CD14-positive monocyte (primary cell): ENCODE measurements at regions not wholly inside any gene's neighbourhood (a gene's known extent, or its start where the extent isn't known, plus 50 kb on each side); places are given as distances from the start of the nearest gene placed in this dataset.

Experiments
- DNase-seq, 3 donors: peaks; one replicate each; pipeline ENCODE4 v3.0.0-alpha.2; 2011 to 2022
- H2AFZ ChIP-seq: 2 replicates; pipeline ENCODE4 v1.6.0; 2012; ENCODE audit warnings: mild to moderate bottlenecking, low read depth, low read length, inconsistent platforms; ENCODE audit not compliant: insufficient read depth, poor library complexity, severe bottlenecking
- H3K27ac ChIP-seq, 2 donors: 1 replicate in 1 of 2; 2 replicates in 1 of 2; pipeline ENCODE4 v1.5.1; 2012 to 2013; ENCODE audit warnings: low read length in 2 of 2, control low read depth in 1 of 2, inconsistent platforms in 1 of 2, low read depth in 1 of 2, mild to moderate bottlenecking in 1 of 2
- H3K27me3 ChIP-seq, 2 donors: one replicate each; pipeline versions ENCODE4 v1.6.0 to v1.6.1; 2011 to 2013; ENCODE audit warnings: low read length in 2 of 2; ENCODE audit not compliant: control insufficient read depth in 2 of 2, insufficient read depth in 2 of 2
- H3K36me3 ChIP-seq, 2 donors: replicated peaks in 1 of 2; 1 replicate in 1 of 2; 2 replicates in 1 of 2; pipeline versions ENCODE4 v1.5.1 to v1.6.1; 2012 to 2013; ENCODE audit warnings: low read length in 2 of 2, control low read depth in 1 of 2, inconsistent platforms in 1 of 2, mild to moderate bottlenecking in 1 of 2; ENCODE audit not compliant: insufficient read depth in 2 of 2, control insufficient read depth in 1 of 2
- H3K4me1 ChIP-seq, 2 donors: 1 replicate in 1 of 2; 2 replicates in 1 of 2; pipeline versions ENCODE4 v1.5.1 to v1.6.1; 2012 to 2013; ENCODE audit warnings: low read length in 2 of 2, control low read depth in 1 of 2, inconsistent platforms in 1 of 2, mild to moderate bottlenecking in 1 of 2, moderate library complexity in 1 of 2; ENCODE audit not compliant: insufficient read depth in 2 of 2, control insufficient read depth in 1 of 2
- H3K4me2 ChIP-seq: replicated peaks from 2 replicates; pipeline ENCODE3; 2012; ENCODE audit warnings: low read length, moderate library complexity, mild to moderate bottlenecking; ENCODE audit not compliant: poor library complexity, severe bottlenecking; ENCODE audit errors: extremely low read depth
- H3K4me3 ChIP-seq, 3 experiments: fragments of 200-600 bp in 1 of 3; sonication (generic) in 1 of 3; replicated peaks in 1 of 3; 1 replicate in 2 of 3; 2 replicates in 1 of 3; pipeline ENCODE4 v1.5.1; 2011 to 2013; ENCODE audit warnings: low read length in 3 of 3, mild to moderate bottlenecking in 3 of 3, control low read depth in 2 of 3, low read depth in 2 of 3, inconsistent platforms in 1 of 3, moderate library complexity in 1 of 3
- H3K79me2 ChIP-seq: 2 replicates; pipeline ENCODE4 v1.6.0; 2012; ENCODE audit warnings: mild to moderate bottlenecking, control low read depth, inconsistent platforms, low read length, moderate library complexity; ENCODE audit not compliant: insufficient read depth
- H3K9ac ChIP-seq: 2 replicates; pipeline ENCODE4 v1.6.0; 2017; ENCODE audit warnings: low read length, mild to moderate bottlenecking; ENCODE audit not compliant: insufficient read depth, poor library complexity, severe bottlenecking
- H3K9me3 ChIP-seq, 2 donors: replicated peaks in 1 of 2; 1 replicate in 1 of 2; 2 replicates in 1 of 2; pipeline versions ENCODE4 v1.5.1 to v1.6.1; 2012 to 2013; ENCODE audit warnings: low read length in 2 of 2, control low read depth in 1 of 2; ENCODE audit not compliant: control insufficient read depth in 1 of 2, insufficient read depth in 1 of 2
- H4K20me1 ChIP-seq: 2 replicates; pipeline ENCODE4 v1.6.0; 2012; ENCODE audit warnings: mild to moderate bottlenecking, low read length, control low read depth, moderate library complexity; ENCODE audit not compliant: insufficient read depth
- H3K27ac Mint-ChIP-seq, 7 donors: one replicate each; pipeline ENCODE4 v1.8.0; 2020; ENCODE audit warnings: mild to moderate bottlenecking in 7 of 7, mixed read lengths in 7 of 7, moderate library complexity in 6 of 7, inconsistent platforms in 2 of 7
- H3K27me3 Mint-ChIP-seq, 3 donors: one replicate each; pipeline ENCODE4 v1.8.0; 2021 to 2022; ENCODE audit warnings: low read depth in 3 of 3, mild to moderate bottlenecking in 3 of 3, mixed read lengths in 3 of 3, moderate library complexity in 3 of 3, inconsistent platforms in 1 of 3
- H3K36me3 Mint-ChIP-seq, 2 donors: one replicate each; pipeline ENCODE4 v1.8.0; 2020; ENCODE audit warnings: mixed read lengths in 2 of 2, inconsistent platforms in 1 of 2, mild to moderate bottlenecking in 1 of 2
- H3K4me1 Mint-ChIP-seq: one replicate; pipeline ENCODE4 v1.8.0; 2020; ENCODE audit warnings: mild to moderate bottlenecking, mixed read lengths
- H3K4me3 Mint-ChIP-seq, 2 donors: one replicate each; pipeline ENCODE4 v1.8.0; 2020; ENCODE audit warnings: mild to moderate bottlenecking in 2 of 2, mixed read lengths in 2 of 2, moderate library complexity in 1 of 2
- H3K9me3 Mint-ChIP-seq, 7 donors: one replicate each; pipeline ENCODE4 v1.8.0; 2020 to 2022; ENCODE audit warnings: mixed read lengths in 7 of 7, mild to moderate bottlenecking in 6 of 7, moderate library complexity in 6 of 7, inconsistent platforms in 2 of 7
- CTCF ChIP-seq: fragments of 200-600 bp; IDR thresholded peaks from one replicate; pipeline ENCODE4 v1.8.0; 2022; ENCODE audit warnings: antibody characterized with exemption, mild to moderate bottlenecking
- WGBS: methylation state at CpG from one replicate; pipeline ENCODE4 v1.1.5; 2013; ENCODE audit warnings: missing lambda C conversion rate; ENCODE audit not compliant: insufficient coverage; 5-methylcytosine and 5-hydroxymethylcytosine counted together
- intact Hi-C, 2 donors: fragments of 100-400 bp; cut with micrococcal nuclease; formaldehyde crosslinking; loops; one replicate each; pipeline versions ENCODE4 v1.15.0 to v1.15.1; 2023

- H3K9ac ChIP-seq, result no peak overlapping the region
- intact Hi-C loops, result no loop called here
- WGBS, result 100% methylated on average over 2 of the region's 3 CpGs
- Mint-ChIP-seq H3K36me3 (peaks cover 13 to 17% of the 10 kb centered on the region in 2 donors), H3K4me3 (no peak overlapping the region), H3K27me3 (no peaks in the 10 kb centered on the region), H3K4me1 (peaks cover 21% of the 10 kb centered on the region), H3K27ac (no peak overlapping the region), H3K9me3 (peaks cover 4 to 12% (median 6%) of the 10 kb centered on the region in 7 donors)
- H3K4me1 ChIP-seq, result peaks cover 3 to 5% of the 10 kb centered on the region in 2 donors
- TF ChIP-seq CTCF, result no peak
- H3K4me3 ChIP-seq, result no peak overlapping the region
- no peak overlapping the region for H2AFZ ChIP-seq
- H3K9me3 ChIP-seq, result peaks cover 0 to 6% of the 10 kb centered on the region in 2 donors
- H3K79me2 ChIP-seq, result no peaks in the 10 kb centered on the region
- H4K20me1 ChIP-seq, result no peaks in the 10 kb centered on the region
- DNase-seq, result no peak
- H3K27ac ChIP-seq, result no peak overlapping the region
- H3K27me3 ChIP-seq, result no peaks in the 10 kb centered on the region
- H3K36me3 ChIP-seq, result peaks cover 22 to 23% of the 10 kb centered on the region in 2 donors
- H3K4me2 ChIP-seq, result no peak overlapping the region
These were observed 571.5 kb downstream of the UTRN start for GRCh38 chr6:144856622-144857021.

- no peak overlapping the region for H3K4me3 ChIP-seq
- peaks cover 8 to 14% of the 10 kb centered on the region in 2 donors for H3K36me3 Mint-ChIP-seq
- intact Hi-C loops, result no loop called here
- H3K4me1 Mint-ChIP-seq, result peaks cover 21% of the 10 kb centered on the region
- no peak for TF ChIP-seq CTCF
- H3K36me3 ChIP-seq, result peaks cover 17 to 18% of the 10 kb centered on the region in 2 donors
- no CpG with 5 or more reads among the region's 3 CpGs for WGBS
- peaks cover 3 to 5% of the 10 kb centered on the region in 2 donors for H3K4me1 ChIP-seq
- H3K9me3 ChIP-seq, result peaks cover 0 to 6% of the 10 kb centered on the region in 2 donors
- H3K79me2 ChIP-seq, result no peaks in the 10 kb centered on the region
- no peaks in the 10 kb centered on the region for H3K27me3 ChIP-seq
- no peak overlapping the region for H2AFZ ChIP-seq
- no peak for DNase-seq
- H3K4me3 Mint-ChIP-seq, result no peak overlapping the region
- H4K20me1 ChIP-seq, result no peaks in the 10 kb centered on the region
- H3K27ac ChIP-seq, result no peak overlapping the region
- peaks cover 4 to 12% (median 6%) of the 10 kb centered on the region in 7 donors for H3K9me3 Mint-ChIP-seq
- H3K9ac ChIP-seq, result no peak overlapping the region
- no peaks in the 10 kb centered on the region for H3K27me3 Mint-ChIP-seq
- no peak overlapping the region for H3K27ac Mint-ChIP-seq
- no peak overlapping the region for H3K4me2 ChIP-seq
These were observed 572.0 kb downstream of the UTRN start for GRCh38 chr6:144857086-144857485.
